MM.1S (cell line): ENCODE measurements at regions not wholly inside any gene's neighbourhood (a gene's known extent, or its start where the extent isn't known, plus 50 kb on each side); places are given as distances from the start of the nearest gene placed in this dataset.

ENCODE experiments used
- DNase-seq: peaks from one replicate; pipeline ENCODE4 v3.0.0-alpha.2; 2015
- H2AFZ ChIP-seq: fragments of 300-600 bp; sonication (generic); 2 replicates; pipeline ENCODE4 v1.6.0; 2016; ENCODE audit warnings: antibody characterized with exemption, low read length
- H3F3A ChIP-seq: fragments of 300-600 bp; sonication (generic); 2 replicates; pipeline ENCODE4 v1.6.1; 2016; ENCODE audit warnings: mild to moderate bottlenecking, antibody characterized with exemption, low read length, moderate library complexity, mixed read lengths; ENCODE audit not compliant: insufficient read depth
- H3K27ac ChIP-seq: fragments of 300-600 bp; sonication (generic); 2 replicates; pipeline ENCODE4 v1.5.1; 2016; ENCODE audit warnings: mild to moderate bottlenecking, low read length
- H3K27me3 ChIP-seq: fragments of 300-600 bp; sonication (generic); replicated peaks from 2 replicates; pipeline ENCODE4 v1.6.0; 2016; ENCODE audit warnings: low read length; ENCODE audit not compliant: insufficient read depth
- H3K36me3 ChIP-seq: fragments of 300-600 bp; sonication (generic); replicated peaks from 2 replicates; pipeline ENCODE4 v1.6.1; 2016; ENCODE audit warnings: mild to moderate bottlenecking, low read length, mixed read lengths; ENCODE audit not compliant: insufficient read depth
- H3K4me1 ChIP-seq: fragments of 300-600 bp; sonication (generic); 2 replicates; pipeline ENCODE4 v1.6.1; 2016; ENCODE audit warnings: low read length, mixed read lengths
- H3K4me2 ChIP-seq: fragments of 300-600 bp; sonication (generic); 2 replicates; pipeline ENCODE4 v1.6.0; 2016; ENCODE audit warnings: low read depth, low read length
- H3K4me3 ChIP-seq: fragments of 300-600 bp; sonication (generic); 2 replicates; pipeline ENCODE4 v1.5.1; 2016; ENCODE audit warnings: low read length, mixed read lengths
- H3K79me2 ChIP-seq: fragments of 300-600 bp; sonication (generic); 2 replicates; pipeline ENCODE4 v1.6.1; 2016; ENCODE audit warnings: mixed run types, low read length, mixed read lengths
- H3K9ac ChIP-seq: fragments of 300-600 bp; sonication (generic); 2 replicates; pipeline ENCODE4 v1.6.1; 2016; ENCODE audit warnings: low read length, mixed read lengths
- H3K9me2 ChIP-seq: fragments of 300-600 bp; sonication (generic); replicated peaks from 2 replicates; pipeline ENCODE4 v1.6.1; 2016; ENCODE audit warnings: mild to moderate bottlenecking, low read length, mixed read lengths; ENCODE audit not compliant: insufficient read depth
- H3K9me3 ChIP-seq: fragments of 300-600 bp; sonication (generic); replicated peaks from 2 replicates; pipeline ENCODE4 v1.6.1; 2016; ENCODE audit warnings: mild to moderate bottlenecking, low read length, mixed read lengths; ENCODE audit not compliant: insufficient read depth
- H4K20me1 ChIP-seq: fragments of 300-600 bp; sonication (generic); 2 replicates; pipeline ENCODE4 v1.6.1; 2016; ENCODE audit warnings: mild to moderate bottlenecking, low read length, moderate library complexity, mixed read lengths; ENCODE audit not compliant: insufficient read depth
- EZH2 ChIP-seq: fragments of 300-600 bp; sonication (generic); optimal IDR thresholded peaks from 2 replicates; pipeline ENCODE3; 2017; ENCODE audit warnings: low read depth, mild to moderate bottlenecking, antibody characterized with exemption, low read length, mixed read lengths
- EZH2phosphoT487 ChIP-seq: fragments of 300-600 bp; sonication (generic); IDR thresholded peaks from 2 replicates; pipeline ENCODE4 v1.6.1; 2018; ENCODE audit warnings: antibody characterized with exemption, low read length
- TF ChIP-seq, protein P1 (sequence below): fragments of 300-600 bp; sonication (generic); IDR thresholded peaks from 2 replicates; pipeline ENCODE4 v1.5.1; 2016; ENCODE audit warnings: antibody characterized with exemption, low read length, mixed read lengths

DNA sequence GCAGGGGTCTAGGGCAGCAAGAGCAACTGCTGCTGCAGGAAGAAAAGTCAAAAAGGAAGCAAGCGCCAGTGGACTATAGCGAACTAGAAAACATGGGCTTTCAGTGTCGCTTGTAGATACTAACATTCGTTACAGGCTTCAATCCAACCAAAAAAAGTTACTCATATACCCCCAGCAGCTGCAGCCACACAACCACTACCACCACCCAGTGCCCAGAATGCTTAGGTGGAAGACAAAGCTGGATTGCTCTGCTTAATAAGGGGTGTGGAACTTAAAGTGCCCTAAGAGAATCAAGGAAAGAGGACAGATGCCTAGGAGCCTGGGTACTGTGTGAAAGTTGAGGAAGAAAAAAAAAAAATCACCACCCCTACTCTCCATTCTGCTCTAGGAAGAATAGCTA is 203.6 kb downstream of the ELAVL2 start:
- Histone ChIP-seq H3K9ac (no peak overlapping the region), H3K9me3 (no peaks in the 10 kb centered on the region), H3F3A (no peaks in the 10 kb centered on the region), H3K27ac (no peak overlapping the region), H3K9me2 (no peaks in the 10 kb centered on the region), H2AFZ (no peak overlapping the region), H4K20me1 (no peaks in the 10 kb centered on the region), H3K4me1 (no peaks in the 10 kb centered on the region), H3K79me2 (no peaks in the 10 kb centered on the region), H3K4me3 (no peak overlapping the region), H3K27me3 (no peaks in the 10 kb centered on the region), H3K4me2 (no peak overlapping the region), H3K36me3 (no peaks in the 10 kb centered on the region)
- no peak for DNase-seq
- TF ChIP-seq, protein P1, sequence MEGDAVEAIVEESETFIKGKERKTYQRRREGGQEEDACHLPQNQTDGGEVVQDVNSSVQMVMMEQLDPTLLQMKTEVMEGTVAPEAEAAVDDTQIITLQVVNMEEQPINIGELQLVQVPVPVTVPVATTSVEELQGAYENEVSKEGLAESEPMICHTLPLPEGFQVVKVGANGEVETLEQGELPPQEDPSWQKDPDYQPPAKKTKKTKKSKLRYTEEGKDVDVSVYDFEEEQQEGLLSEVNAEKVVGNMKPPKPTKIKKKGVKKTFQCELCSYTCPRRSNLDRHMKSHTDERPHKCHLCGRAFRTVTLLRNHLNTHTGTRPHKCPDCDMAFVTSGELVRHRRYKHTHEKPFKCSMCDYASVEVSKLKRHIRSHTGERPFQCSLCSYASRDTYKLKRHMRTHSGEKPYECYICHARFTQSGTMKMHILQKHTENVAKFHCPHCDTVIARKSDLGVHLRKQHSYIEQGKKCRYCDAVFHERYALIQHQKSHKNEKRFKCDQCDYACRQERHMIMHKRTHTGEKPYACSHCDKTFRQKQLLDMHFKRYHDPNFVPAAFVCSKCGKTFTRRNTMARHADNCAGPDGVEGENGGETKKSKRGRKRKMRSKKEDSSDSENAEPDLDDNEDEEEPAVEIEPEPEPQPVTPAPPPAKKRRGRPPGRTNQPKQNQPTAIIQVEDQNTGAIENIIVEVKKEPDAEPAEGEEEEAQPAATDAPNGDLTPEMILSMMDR: no peak
- no peak for TF ChIP-seq EZH2phosphoT487
- TF ChIP-seq EZH2: no peak

DNA sequence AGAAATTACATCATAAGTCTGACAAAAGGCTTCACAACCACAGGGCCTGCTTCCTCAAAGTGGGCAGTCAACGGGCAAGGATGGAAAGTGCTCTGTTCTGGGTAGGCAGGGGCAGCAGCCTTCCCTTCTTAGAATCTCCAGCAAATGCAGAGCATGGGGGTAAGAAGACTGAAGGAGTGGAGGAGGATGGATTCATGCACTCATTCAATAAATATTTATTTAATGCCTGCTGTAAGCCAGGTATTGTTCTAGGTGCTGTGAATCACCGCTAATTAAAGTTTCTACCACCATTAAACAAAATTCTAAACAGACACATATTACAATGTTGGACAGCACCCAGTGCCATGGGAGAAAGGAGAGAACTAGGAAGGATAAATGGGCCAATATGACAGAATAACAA is 195.6 kb downstream of the ELAVL2 start:
- no peaks in the 10 kb centered on the region for H3K79me2 ChIP-seq
- H3K4me3 ChIP-seq: no peak overlapping the region
- H3K27me3 ChIP-seq: no peaks in the 10 kb centered on the region
- no peak overlapping the region for H3K9ac ChIP-seq
- H3K9me2 ChIP-seq: no peaks in the 10 kb centered on the region
- H3K9me3 ChIP-seq: no peaks in the 10 kb centered on the region
- no peaks in the 10 kb centered on the region for H3F3A ChIP-seq
- H3K4me2 ChIP-seq: no peak overlapping the region
- H3K36me3 ChIP-seq: no peaks in the 10 kb centered on the region
- no peaks in the 10 kb centered on the region for H4K20me1 ChIP-seq
- DNase-seq: no peak
- no peak overlapping the region for H2AFZ ChIP-seq
- no peak for TF ChIP-seq EZH2phosphoT487
- TF ChIP-seq EZH2: no peak
- TF ChIP-seq, protein P1: no peak
- H3K27ac ChIP-seq: no peak overlapping the region
- H3K4me1 ChIP-seq: no peaks in the 10 kb centered on the region; the same call in 1 of the 2 replicates

DNA sequence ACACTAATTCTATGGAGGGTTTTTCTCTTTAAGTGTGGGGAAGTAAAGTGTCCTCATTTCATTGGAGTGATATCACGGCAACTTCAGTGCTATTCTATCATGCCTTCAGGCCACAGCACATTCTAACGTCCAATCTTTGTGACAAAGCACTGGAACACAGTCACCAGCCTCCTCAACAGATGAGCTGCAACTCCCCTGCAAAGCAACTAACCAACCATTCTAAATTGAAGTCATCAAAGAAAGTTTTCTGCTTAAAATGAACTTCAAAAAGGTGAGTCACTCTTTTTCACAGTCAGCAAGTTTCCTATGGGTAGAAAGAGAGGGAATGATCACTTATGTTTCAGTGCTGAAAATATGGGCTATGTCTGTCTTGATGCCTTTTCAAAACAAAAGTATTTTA is 190.8 kb downstream of the ELAVL2 start:
- H3K27ac ChIP-seq: peak overlapping the region; percentile 27; the same call in 1 of the 2 replicates
- H3K4me2 ChIP-seq: no peak overlapping the region
- peaks cover 11% of the 10 kb centered on the region; the same call in 1 of the 2 replicates for H3K4me1 ChIP-seq
- no peaks in the 10 kb centered on the region for H3K27me3 ChIP-seq
- no peaks in the 10 kb centered on the region for H3K9me2 ChIP-seq
- TF ChIP-seq, protein P1: no peak
- TF ChIP-seq EZH2: no peak
- TF ChIP-seq EZH2phosphoT487: no peak
- H3K79me2 ChIP-seq: no peaks in the 10 kb centered on the region
- H3K36me3 ChIP-seq: no peaks in the 10 kb centered on the region
- H2AFZ ChIP-seq: no peak overlapping the region
- H3K4me3 ChIP-seq: no peak overlapping the region
- no peaks in the 10 kb centered on the region for H3K9me3 ChIP-seq
- no peaks in the 10 kb centered on the region for H4K20me1 ChIP-seq
- DNase-seq: peak; percentile 34
- no peaks in the 10 kb centered on the region for H3F3A ChIP-seq
- H3K9ac ChIP-seq: no peak overlapping the region
